WTC11 (cell line): ENCODE measurements at regions not wholly inside any gene's neighbourhood (a gene's known extent, or its start where the extent isn't known, plus 50 kb on each side); places are given as distances from the start of the nearest gene placed in this dataset.

Experiments
- ATF6 ChIP-seq: sonication (generic); formaldehyde crosslinking; IDR thresholded peaks from 2 replicates; pipeline ENCODE4 v1.8.1; 2023; ENCODE audit warnings: mild to moderate bottlenecking, missing genetic modification reagents
- CTCF ChIP-seq: fragments of 200-600 bp; IDR thresholded peaks from 2 replicates; pipeline ENCODE4 v1.8.0; 2022; ENCODE audit warnings: antibody characterized with exemption
- E2F4 ChIP-seq: sonication (generic); formaldehyde crosslinking; IDR thresholded peaks from 2 replicates; pipeline ENCODE4 v1.8.1; 2022; ENCODE audit warnings: low read depth, mild to moderate bottlenecking, moderate library complexity, missing genetic modification reagents, borderline replicate concordance
- NR1H2 ChIP-seq: sonication (generic); formaldehyde crosslinking; IDR thresholded peaks from 2 replicates; pipeline ENCODE4 v1.9.0; 2021; ENCODE audit warnings: mild to moderate bottlenecking, moderate library complexity, missing genetic modification reagents
- RELA ChIP-seq: sonication (generic); formaldehyde crosslinking; IDR thresholded peaks from 2 replicates; pipeline ENCODE4 v1.8.1; 2022; ENCODE audit warnings: missing genetic modification reagents, mild to moderate bottlenecking, borderline replicate concordance

GRCh38 chr2:136332436-136333095, 214.6 kb upstream of the CXCR4 start:
- TF ChIP-seq CTCF (no peak), E2F4 (CRISPR knock-in tag) (no peak), ATF6 (no peak), NR1H2 (CRISPR knock-in tag) (no peak), RELA (no peak)
